Heart left ventricle (tissue), 16 donors: ENCODE measurements at regions not wholly inside any gene's neighbourhood (a gene's known extent, or its start where the extent isn't known, plus 50 kb on each side); places are given as distances from the start of the nearest gene placed in this dataset.
A peak's percentile ranks its signal among the peaks of the same experiment; 100 is the strongest.

Source experiments
- ATAC-seq, 4 donors: fragments of 200-7000 bp; cut with Tn5 transposase; one replicate each; pipeline ENCODE4 v1.9.1; 2020 to 2022; ENCODE audit warnings: moderate library complexity in 4 of 4, mild to moderate bottlenecking in 3 of 4, moderate number of reproducible peaks in 1 of 4
- DNase-seq, 5 donors: peaks; one replicate each; pipeline ENCODE4 v3.0.0-alpha.2; 2020
- H3K27ac ChIP-seq, 12 donors: fragments of 200-600 bp; sonication (generic) in 4 of 12; one replicate each; pipeline versions ENCODE4 v1.5.0 to v1.8.0; 2016 to 2022; ENCODE audit warnings: mild to moderate bottlenecking in 2 of 12
- H3K27me3 ChIP-seq, 9 donors: fragments of 200-600 bp; sonication (generic) in 2 of 9; one replicate each; pipeline versions ENCODE4 v1.5.1 to v1.8.0; 2016 to 2022; ENCODE audit warnings: mild to moderate bottlenecking in 3 of 9
- H3K36me3 ChIP-seq, 9 donors: fragments of 200-600 bp; sonication (generic) in 2 of 9; one replicate each; pipeline versions ENCODE4 v1.5.0 to v1.8.0; 2018 to 2022; ENCODE audit warnings: mild to moderate bottlenecking in 2 of 9
- H3K4me1 ChIP-seq, 12 donors: fragments of 200-600 bp; sonication (generic) in 4 of 12; one replicate each; pipeline versions ENCODE4 v1.5.0 to v1.8.0; 2016 to 2022; ENCODE audit warnings: mild to moderate bottlenecking in 3 of 12
- H3K4me3 ChIP-seq, 12 donors: fragments of 200-600 bp; sonication (generic) in 4 of 12; one replicate each; pipeline versions ENCODE4 v1.5.0 to v1.8.0; 2017 to 2022; ENCODE audit warnings: mild to moderate bottlenecking in 9 of 12, moderate library complexity in 4 of 12
- H3K9me3 ChIP-seq, 12 donors: fragments of 200-600 bp; sonication (generic) in 4 of 12; one replicate each; pipeline versions ENCODE4 v1.5.0 to v1.8.0; 2016 to 2022; ENCODE audit warnings: mild to moderate bottlenecking in 1 of 12
- POLR2A ChIP-seq, 2 donors: fragments of 450-650 bp; IDR thresholded peaks; one replicate each; pipeline ENCODE4 v1.6.1; 2017; ENCODE audit warnings: antibody characterized with exemption in 2 of 2, mild to moderate bottlenecking in 2 of 2, moderate library complexity in 2 of 2
- WGBS, 4 donors: extraction: QIAGEN DNeasy Blood & Tissue Kit in 2 of 4; methylation state at CpG; one replicate each; pipeline versions ENCODE4 v1.1.5 to v1.1.7; 2013 to 2018; 5-methylcytosine and 5-hydroxymethylcytosine counted together
- intact Hi-C, 10 donors: fragments of 100-400 bp; cut with DNase I; formaldehyde crosslinking; loops; one replicate each; pipeline versions ENCODE4 v1.11.1 to v1.14.2; 2022
- TF ChIP-seq, protein P1 (sequence below), 12 donors: fragments of 200-600 bp; sonication (generic) in 4 of 12; IDR thresholded peaks; one replicate each; pipeline versions ENCODE4 v1.5.0 to v1.8.0; 2018 to 2022; ENCODE audit warnings: antibody characterized with exemption in 12 of 12, mild to moderate bottlenecking in 5 of 12
- donor health status: ischemic (EF 13 %, LVEDD 7.1; RV severe dilation, severe dysfunction).
- donor health status: healthy with polysubstance abuse.
- donor health status: DM: no; HTN: yes; CAD: no.
- donor health status: DM: no; HTN: no; CAD: no.
- donor health status: ischemic (EF 25% LVEDD 6.9; RV normal size, moderate dysfunction).
- donor health status: ischemic (EF 25% LVEDD 5.7; RV mildly dilated, moderate dysfunction).
- donor health status: healthy.
- donor health status: DM: yes; HTN: yes; CAD: no.
- donor health status: ischemic (EF 35%, LVEDD 5.7; RV mildly dilated, moderate dysfunction).
- donor health status: nonischemic (EF 11% LVEDD 7.7; RV severe dilation, severe dysfunction).
- donor health status: DM: yes; HTN: yes; CAD: no.
- donor health status: PGD.
- donor health status: ischemic (EF 29% LVEDD 5.4; RV normal size, mild dysfunction).
- donor health status: nonischemic (EF 23%, LVEDD 6.1; RV moderate dilation, normal function).

DNA sequence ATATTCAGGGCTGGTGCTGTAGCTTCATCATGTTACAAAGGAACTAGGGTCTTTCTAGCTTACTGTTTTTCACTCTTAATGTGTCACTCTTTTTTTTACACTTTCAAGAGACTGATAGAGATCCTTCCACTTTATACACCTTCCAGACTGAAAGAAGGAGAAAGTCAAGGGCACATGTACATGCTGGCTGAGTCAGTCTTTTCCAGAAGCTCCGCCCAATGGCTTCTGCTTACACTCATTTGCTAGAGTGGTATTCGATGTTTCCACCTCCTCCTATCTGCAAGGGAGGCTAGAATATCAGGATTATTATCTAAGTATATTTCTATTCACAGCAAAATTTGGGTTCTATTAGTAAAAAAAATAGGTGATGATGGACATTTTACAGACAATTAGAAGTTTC is 325.8 kb upstream of the OR4E1 start:
- Histone ChIP-seq H3K36me3 (no peaks in the 10 kb centered on the region), H3K4me1 (no peaks in the 10 kb centered on the region), H3K27ac (no peak overlapping the region), H3K4me3 (no peak overlapping the region), H3K27me3 (peaks cover 0 to 3% (median 0%) of the 10 kb centered on the region in 9 donors), H3K9me3 (no peaks in the 10 kb centered on the region)
- WGBS, 4 donors: 48 to 72% (median 61%) methylated on average over 2 of the region's 2 CpGs
- intact Hi-C loops: no loop called here
- DNase-seq (no peak), ATAC-seq (no peak)
- no peak for TF ChIP-seq POLR2A (IDR thresholded peaks at IDR 0.05)
- TF ChIP-seq, protein P1, sequence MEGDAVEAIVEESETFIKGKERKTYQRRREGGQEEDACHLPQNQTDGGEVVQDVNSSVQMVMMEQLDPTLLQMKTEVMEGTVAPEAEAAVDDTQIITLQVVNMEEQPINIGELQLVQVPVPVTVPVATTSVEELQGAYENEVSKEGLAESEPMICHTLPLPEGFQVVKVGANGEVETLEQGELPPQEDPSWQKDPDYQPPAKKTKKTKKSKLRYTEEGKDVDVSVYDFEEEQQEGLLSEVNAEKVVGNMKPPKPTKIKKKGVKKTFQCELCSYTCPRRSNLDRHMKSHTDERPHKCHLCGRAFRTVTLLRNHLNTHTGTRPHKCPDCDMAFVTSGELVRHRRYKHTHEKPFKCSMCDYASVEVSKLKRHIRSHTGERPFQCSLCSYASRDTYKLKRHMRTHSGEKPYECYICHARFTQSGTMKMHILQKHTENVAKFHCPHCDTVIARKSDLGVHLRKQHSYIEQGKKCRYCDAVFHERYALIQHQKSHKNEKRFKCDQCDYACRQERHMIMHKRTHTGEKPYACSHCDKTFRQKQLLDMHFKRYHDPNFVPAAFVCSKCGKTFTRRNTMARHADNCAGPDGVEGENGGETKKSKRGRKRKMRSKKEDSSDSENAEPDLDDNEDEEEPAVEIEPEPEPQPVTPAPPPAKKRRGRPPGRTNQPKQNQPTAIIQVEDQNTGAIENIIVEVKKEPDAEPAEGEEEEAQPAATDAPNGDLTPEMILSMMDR (IDR thresholded peaks at IDR 0.05): no peak

DNA sequence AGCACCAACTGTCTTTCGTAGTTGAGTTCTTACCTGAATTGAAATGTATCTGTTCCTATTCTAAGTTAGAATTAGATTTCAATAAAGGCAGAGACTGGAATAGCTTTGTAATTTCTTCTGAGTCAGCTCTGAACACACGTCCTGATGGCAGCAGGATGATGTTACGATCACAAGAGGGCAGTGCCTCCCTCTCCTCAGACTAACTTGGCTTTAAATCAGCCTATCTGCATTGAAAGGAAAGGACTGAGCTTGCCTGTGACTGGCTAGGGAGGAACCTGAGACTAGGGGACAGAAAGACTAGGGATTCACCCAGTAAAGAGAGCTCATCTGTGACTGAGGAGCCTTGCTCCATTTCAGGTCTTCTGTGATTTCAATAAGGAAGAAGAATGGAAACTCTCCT is 323.7 kb upstream of the OR4E1 start:
- intact Hi-C loops: no loop called here
- Histone ChIP-seq H3K27me3 (peaks cover 0 to 3% (median 0%) of the 10 kb centered on the region in 9 donors), H3K36me3 (no peaks in the 10 kb centered on the region), H3K27ac (no peak overlapping the region), H3K9me3 (no peaks in the 10 kb centered on the region), H3K4me3 (peak overlapping the region in 1 of 12 donors; percentile 7), H3K4me1 (no peaks in the 10 kb centered on the region)
- TF ChIP-seq POLR2A (IDR thresholded peaks at IDR 0.05): no peak
- TF ChIP-seq, protein P1 (IDR thresholded peaks at IDR 0.05): peak in 2 of 12 donors; percentile 10 to 12
- DNase-seq (no peak), ATAC-seq (no peak)
- WGBS, 4 donors: 30 to 38% (median 31%) methylated on average over 3 of the region's 3 CpGs

DNA sequence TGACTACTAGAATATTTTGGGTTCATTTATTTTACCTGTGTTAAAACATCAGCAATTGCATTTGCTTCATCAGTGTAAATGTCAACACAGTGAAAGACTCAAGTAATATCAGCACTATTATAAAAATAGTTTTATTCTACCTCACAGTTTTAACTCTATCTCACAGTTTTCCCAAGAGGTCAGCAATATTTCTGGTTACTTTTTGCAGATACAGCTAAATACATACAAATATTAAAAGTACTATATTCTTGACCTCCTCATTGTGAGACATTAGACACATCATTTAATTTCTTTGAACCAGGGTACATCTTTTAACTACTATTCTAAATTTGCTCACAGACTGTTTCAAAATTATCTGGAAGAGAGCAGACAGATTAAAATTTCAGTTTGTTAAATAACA is 321.7 kb upstream of the OR4E1 start:
- Histone ChIP-seq H3K27ac (no peak overlapping the region), H3K4me1 (no peaks in the 10 kb centered on the region), H3K36me3 (no peaks in the 10 kb centered on the region), H3K4me3 (no peak overlapping the region), H3K27me3 (peaks cover 0 to 9% (median 0%) of the 10 kb centered on the region in 9 donors), H3K9me3 (no peaks in the 10 kb centered on the region)
- DNase-seq (no peak), ATAC-seq (no peak)
- intact Hi-C loops: no loop called here
- TF ChIP-seq POLR2A (IDR thresholded peaks at IDR 0.05): no peak
- TF ChIP-seq, protein P1 (IDR thresholded peaks at IDR 0.05): no peak

DNA sequence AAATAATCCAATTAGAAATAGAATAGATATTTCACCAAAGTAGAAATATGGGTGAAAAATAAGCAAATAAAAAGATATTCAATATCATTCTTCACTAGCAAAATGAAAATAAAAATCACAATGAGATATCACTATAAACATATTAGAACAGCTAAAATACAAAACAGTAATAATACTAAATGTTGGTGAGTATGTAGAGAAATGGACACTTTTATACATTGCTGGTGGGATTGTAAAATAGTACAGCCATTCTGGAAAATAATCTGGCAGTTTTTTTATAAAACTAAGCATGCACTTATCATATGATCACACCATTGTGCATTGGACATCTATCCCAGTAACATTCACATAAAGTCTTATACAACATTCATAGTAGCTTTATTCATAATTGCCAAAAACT is 320.2 kb upstream of the OR4E1 start:
- Histone ChIP-seq H3K27me3 (peaks cover 0 to 9% (median 0%) of the 10 kb centered on the region in 9 donors), H3K9me3 (no peaks in the 10 kb centered on the region), H3K27ac (no peak overlapping the region), H3K4me1 (no peaks in the 10 kb centered on the region), H3K4me3 (no peak overlapping the region), H3K36me3 (no peaks in the 10 kb centered on the region)
- DNase-seq: no peak
- TF ChIP-seq, protein P1 (IDR thresholded peaks at IDR 0.05): no peak
- TF ChIP-seq POLR2A (IDR thresholded peaks at IDR 0.05): no peak
- no peak for ATAC-seq
- intact Hi-C loops: no loop called here
